Upper lobe of right lung (tissue), 1 donor: ENCODE measurements at regions not wholly inside any gene's neighbourhood (a gene's known extent, or its start where the extent isn't known, plus 50 kb on each side); places are given as distances from the start of the nearest gene placed in this dataset.

Experiments
- ATAC-seq: fragments of 200-7000 bp; cut with Tn5 transposase; one replicate; pipeline ENCODE4 v1.9.1; 2020; ENCODE audit warnings: mild to moderate bottlenecking, moderate library complexity
- DNase-seq: peaks from one replicate; pipeline ENCODE4 v3.0.0-alpha.2; 2020
- H3K27ac ChIP-seq: fragments of 200-600 bp; one replicate; pipeline ENCODE4 v1.8.0; 2022
- H3K27me3 ChIP-seq: fragments of 200-600 bp; one replicate; pipeline ENCODE4 v1.8.0; 2022; ENCODE audit warnings: mild to moderate bottlenecking
- H3K36me3 ChIP-seq: fragments of 200-600 bp; one replicate; pipeline ENCODE4 v1.8.0; 2022
- H3K4me1 ChIP-seq: fragments of 200-600 bp; one replicate; pipeline ENCODE4 v1.8.0; 2022
- H3K4me3 ChIP-seq: fragments of 200-600 bp; one replicate; pipeline ENCODE4 v1.8.0; 2022; ENCODE audit warnings: mild to moderate bottlenecking
- H3K9me3 ChIP-seq: fragments of 200-600 bp; one replicate; pipeline ENCODE4 v1.8.0; 2022
- CTCF ChIP-seq: fragments of 200-600 bp; IDR thresholded peaks from one replicate; pipeline ENCODE4 v1.8.0; 2022; ENCODE audit warnings: antibody characterized with exemption
- intact Hi-C: fragments of 100-400 bp; cut with DNase I; formaldehyde crosslinking; loops from one replicate; pipeline ENCODE4 v1.11.0; 2022
- donor health status: DM: no; HTN: yes; CAD: no; lungs with severe emphysema.

DNA sequence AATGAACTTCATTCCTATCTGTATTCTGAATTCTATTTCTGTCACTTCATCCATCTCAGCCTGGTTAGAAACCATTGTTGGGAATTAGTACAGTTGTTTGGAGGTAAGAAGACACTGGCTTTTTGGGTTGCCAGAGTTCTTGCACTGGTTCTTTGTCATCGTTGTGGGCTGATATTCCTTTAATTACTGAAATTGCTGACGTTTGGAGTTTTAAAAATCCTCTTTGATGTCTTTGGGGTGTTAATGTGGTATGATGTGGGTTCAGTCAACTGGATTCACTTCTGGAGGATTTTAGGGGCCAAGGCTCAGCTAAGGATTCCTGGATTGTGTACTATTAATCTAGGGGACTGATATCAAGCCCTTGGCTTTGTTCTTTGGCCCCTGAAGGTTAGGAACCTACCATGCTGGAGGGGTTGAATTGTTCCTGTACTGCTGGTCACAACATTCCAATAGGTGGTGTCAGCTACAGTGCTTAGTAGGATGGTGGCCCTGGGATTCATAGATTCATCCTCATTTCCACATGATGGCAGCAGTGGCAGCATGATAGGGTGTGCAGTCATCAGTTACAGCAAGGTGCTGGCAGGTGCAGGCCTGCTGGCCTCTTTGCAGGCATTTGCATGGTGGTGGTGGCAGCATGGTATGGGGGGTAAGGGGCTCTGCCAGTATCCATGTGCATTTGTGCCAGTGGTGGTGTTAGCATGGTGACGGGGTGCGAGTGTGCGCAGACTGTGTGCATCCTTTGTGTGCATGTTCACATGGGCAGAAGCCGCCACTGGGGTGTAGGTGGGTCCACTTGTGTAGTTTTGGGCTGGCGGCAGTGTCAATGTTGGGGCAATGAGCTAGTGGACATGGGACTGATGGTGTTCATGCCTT, 301.3 kb downstream of the TEX13C start:
- no peak for ATAC-seq
- Histone ChIP-seq H3K4me3 (no peak overlapping the region), H3K27me3 (no peaks in the 10 kb centered on the region)

GRCh38 chrX:125621588-125621927, 301.9 kb downstream of the TEX13C start:
- no peak for DNase-seq
- Histone ChIP-seq H3K36me3 (no peaks in the 10 kb centered on the region), H3K27me3 (no peaks in the 10 kb centered on the region), H3K4me3 (no peak overlapping the region), H3K9me3 (no peaks in the 10 kb centered on the region), H3K27ac (no peak overlapping the region), H3K4me1 (no peaks in the 10 kb centered on the region)
- intact Hi-C loops = no loop called here
- ATAC-seq = no peak
- no peak for TF ChIP-seq CTCF

More for the DNA sequence above, 301.3 kb downstream of the TEX13C start:
- Histone ChIP-seq H3K9me3 (no peaks in the 10 kb centered on the region), H3K27ac (no peak overlapping the region), H3K4me1 (no peaks in the 10 kb centered on the region), H3K36me3 (no peaks in the 10 kb centered on the region)
- DNase-seq = no peak
- TF ChIP-seq CTCF = no peak
- intact Hi-C loops = no loop called here

DNA sequence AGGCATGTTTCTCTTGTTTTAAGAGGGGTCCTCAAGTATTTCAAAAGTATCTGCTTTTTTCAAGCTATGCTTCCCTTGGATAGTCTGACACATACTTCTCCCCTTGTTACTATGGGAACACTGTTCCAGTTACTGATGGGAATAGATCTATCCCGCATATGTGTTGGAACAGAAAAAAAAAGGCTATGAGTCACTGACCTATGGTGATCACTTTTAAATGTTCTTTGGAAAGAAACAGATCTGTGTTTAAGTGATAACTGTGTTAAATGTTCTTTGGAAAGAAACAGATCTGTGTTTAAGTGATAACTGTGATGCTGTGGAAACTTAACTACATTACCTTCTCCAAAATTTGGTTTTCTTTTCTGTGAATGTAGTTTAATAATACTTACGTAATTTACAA, 303.2 kb downstream of the TEX13C start:
- no peaks in the 10 kb centered on the region for H3K4me1 ChIP-seq
- ATAC-seq (no peak), DNase-seq (no peak)
- no peak overlapping the region for H3K4me3 ChIP-seq
- no peaks in the 10 kb centered on the region for H3K36me3 ChIP-seq
- no peak for TF ChIP-seq CTCF
- H3K27me3 ChIP-seq = no peaks in the 10 kb centered on the region
- intact Hi-C loops = no loop called here
- no peak overlapping the region for H3K27ac ChIP-seq
- no peaks in the 10 kb centered on the region for H3K9me3 ChIP-seq

GRCh38 chrX:125627676-125628075, 308.0 kb downstream of the TEX13C start:
- no peaks in the 10 kb centered on the region for H3K4me1 ChIP-seq
- intact Hi-C loops = no loop called here
- no peaks in the 10 kb centered on the region for H3K27me3 ChIP-seq
- TF ChIP-seq CTCF = no peak
- no peaks in the 10 kb centered on the region for H3K36me3 ChIP-seq
- ATAC-seq = no peak
- no peak overlapping the region for H3K27ac ChIP-seq
- H3K4me3 ChIP-seq = no peak overlapping the region
- DNase-seq = no peak
- no peaks in the 10 kb centered on the region for H3K9me3 ChIP-seq

GRCh38 chrX:125628435-125628834, 308.8 kb downstream of the TEX13C start:
- ATAC-seq (no peak), DNase-seq (no peak)
- Histone ChIP-seq H3K27ac (no peak overlapping the region), H3K4me1 (no peaks in the 10 kb centered on the region), H3K9me3 (no peaks in the 10 kb centered on the region), H3K36me3 (no peaks in the 10 kb centered on the region), H3K27me3 (no peaks in the 10 kb centered on the region), H3K4me3 (no peak overlapping the region)
- intact Hi-C loops = no loop called here
- no peak for TF ChIP-seq CTCF
